GM10248 (cell line): ENCODE measurements at regions not wholly inside any gene's neighbourhood (a gene's known extent, or its start where the extent isn't known, plus 50 kb on each side); places are given as distances from the start of the nearest gene placed in this dataset.

Experiments
- CTCF ChIA-PET: fragments of 300-600 bp; sonication (Branson Sonifier 250); formaldehyde crosslinking; extraction: SDS; loops from one replicate; lab custom pipeline; 2021; ENCODE audit warnings: antibody characterized with exemption; lab: Yijun Ruan, JAX
- POLR2A ChIA-PET: fragments of 350-650 bp; sonication (Branson Sonifier 250); formaldehyde crosslinking; extraction: SDS; loops from one replicate; lab custom pipeline; 2020; ENCODE audit warnings: antibody characterized with exemption; lab: Yijun Ruan, JAX
- DNase-seq: peaks from one replicate; pipeline ENCODE4 v3.0.0; 2012; ENCODE audit errors: extremely low spot score
- CTCF ChIP-seq: IDR thresholded peaks from 2 replicates; pipeline ENCODE4 v1.5.1; 2012; ENCODE audit warnings: mild to moderate bottlenecking, low read depth; ENCODE audit errors: extremely low read depth, missing control alignments, control extremely low read depth

DNA sequence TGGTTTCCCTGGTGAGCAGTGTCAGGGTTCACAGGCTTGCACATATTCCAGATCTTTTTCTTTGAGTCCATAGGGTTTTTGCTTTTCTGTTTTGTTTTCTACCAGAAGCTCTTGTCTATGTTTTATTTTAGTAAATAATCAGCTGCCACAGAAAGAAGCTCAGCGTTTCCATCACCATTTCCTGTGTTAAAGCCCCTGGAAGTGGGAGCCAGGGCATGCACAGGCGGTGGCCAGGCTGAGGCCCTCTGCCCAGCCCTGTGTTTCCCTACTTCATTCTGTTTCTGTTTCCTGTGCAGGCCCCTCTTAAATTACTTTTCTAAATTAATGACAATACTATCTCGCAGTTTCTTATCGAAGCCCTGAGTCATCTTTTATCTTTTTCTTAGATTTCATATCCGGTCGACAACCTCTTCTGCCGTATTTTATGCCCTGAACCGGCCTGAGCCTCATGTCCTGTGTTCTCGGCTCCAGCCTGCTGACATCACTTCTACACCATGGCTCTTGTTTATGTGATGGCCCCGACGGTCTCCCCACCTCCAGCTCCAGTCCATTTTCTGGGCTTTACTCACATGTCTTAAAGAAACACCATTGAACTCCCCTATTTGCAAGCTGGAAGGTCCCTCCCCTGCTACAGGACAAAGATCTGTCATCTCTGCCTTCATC, 442.2 kb downstream of the TCERG1L start:
- TF ChIP-seq CTCF = no peak
- DNase-seq = no peak
- POLR2A ChIA-PET = no interaction called here
- CTCF ChIA-PET = no interaction called here

DNA sequence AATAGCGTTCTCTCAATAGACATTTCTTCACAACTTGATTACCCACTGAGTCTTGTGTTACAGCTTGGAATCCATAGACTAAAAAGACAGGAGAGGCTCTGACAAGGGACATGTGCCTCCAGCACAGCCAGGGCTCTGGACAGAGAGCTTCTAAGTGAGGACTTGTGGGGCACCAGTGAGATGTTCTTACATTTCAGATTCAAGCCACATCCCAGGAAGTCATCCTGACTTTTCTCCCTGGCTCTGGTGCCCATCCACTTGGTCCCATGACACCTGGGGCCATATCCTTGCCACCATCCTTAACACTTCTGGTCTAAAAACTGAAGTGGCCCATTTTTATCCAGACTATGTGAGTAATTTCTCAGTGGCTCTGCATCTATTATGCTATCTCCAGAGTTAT, 440.1 kb downstream of the TCERG1L start:
- ChIA-PET CTCF (no interaction called here), POLR2A (no interaction called here)
- TF ChIP-seq CTCF = no peak
- no peak for DNase-seq

- ChIA-PET POLR2A (no interaction called here), CTCF (no interaction called here)
- DNase-seq = no peak
- TF ChIP-seq CTCF = no peak
Observed at GRCh38 chr10:130873636-130874035, 437.9 kb downstream of the TCERG1L start.

DNA sequence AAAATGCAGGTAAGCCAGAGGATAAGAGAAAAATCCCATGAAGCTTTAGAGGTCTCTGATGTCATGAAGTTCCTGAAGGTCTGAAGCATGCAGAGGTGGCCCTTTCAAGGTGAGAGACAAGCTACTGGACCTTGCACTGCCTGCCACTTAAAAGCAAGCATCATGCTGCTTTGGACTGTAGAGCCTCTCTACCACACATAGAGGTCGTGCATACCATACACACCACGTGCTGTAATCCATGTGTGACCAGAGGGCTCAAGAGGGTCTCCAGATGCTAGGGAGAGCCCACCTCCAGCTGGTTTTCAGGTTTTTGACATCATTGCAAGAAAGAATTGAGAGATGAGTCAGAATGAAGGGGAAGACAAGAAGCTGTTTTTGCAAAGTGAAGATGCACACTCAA, 436.4 kb downstream of the TCERG1L start:
- POLR2A ChIA-PET = no interaction called here
- DNase-seq = no peak
- CTCF ChIA-PET = no interaction called here
- no peak for TF ChIP-seq CTCF

DNA sequence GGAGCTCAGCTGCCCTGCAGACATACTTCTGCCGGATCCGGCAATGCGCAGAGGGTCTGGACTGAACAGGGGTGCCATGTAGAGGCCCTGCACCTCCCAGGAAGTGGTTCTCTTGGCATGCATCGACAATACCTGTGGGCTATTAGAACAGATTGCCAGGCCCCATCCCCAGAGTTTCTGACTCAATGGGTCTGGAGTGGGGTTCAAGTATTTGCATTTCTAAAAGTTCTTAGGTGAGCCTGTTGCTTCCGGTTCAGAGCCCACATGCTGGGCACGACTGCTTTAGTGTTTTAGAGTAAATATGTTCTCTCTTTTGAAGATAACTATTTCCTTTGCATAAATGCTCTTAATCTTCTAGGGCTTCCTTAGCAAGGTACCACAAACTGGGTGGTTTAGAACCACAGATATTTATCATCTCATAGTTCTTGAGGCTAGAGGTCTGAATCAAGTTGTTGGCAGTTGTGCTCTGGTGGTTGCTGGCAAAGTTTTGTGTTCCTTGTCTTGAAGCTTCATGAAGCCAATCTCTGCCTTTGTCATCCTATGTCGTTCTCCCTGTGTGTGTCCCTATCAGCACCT, 435.5 kb downstream of the TCERG1L start:
- POLR2A ChIA-PET = no interaction called here
- CTCF ChIA-PET = no interaction called here
- TF ChIP-seq CTCF = no peak
- DNase-seq = no peak

- no peak for TF ChIP-seq CTCF
- ChIA-PET POLR2A (no interaction called here), CTCF (no interaction called here)
- no peak for DNase-seq
Observed at GRCh38 chr10:130877126-130877525, 434.4 kb downstream of the TCERG1L start.
